ENCODE measurements at regions not wholly inside any gene's neighbourhood (a gene's known extent, or its start where the extent isn't known, plus 50 kb on each side); places are given as distances from the start of the nearest gene placed in this dataset.

GRCh38 chr5:57406641-57407040 is 76.0 kb downstream of the ACTBL2 start:
- ChIA-PET CTCF (no interaction called here), POLR2A (no interaction called here)
- ATAC-seq (no peak), DNase-seq (ENCODE audit: low spot score) (no peak)
- H3K9me3 Mint-ChIP-seq, result no peaks in the 10 kb centered on the region
- H3K27ac Mint-ChIP-seq, result no peak overlapping the region
- H3K4me1 Mint-ChIP-seq, result no peaks in the 10 kb centered on the region
- no peaks in the 10 kb centered on the region for H3K27me3 Mint-ChIP-seq (ENCODE audit: low read depth)
- H3K36me3 Mint-ChIP-seq, result no peaks in the 10 kb centered on the region
- H3K4me3 Mint-ChIP-seq, result no peak overlapping the region
- TF ChIP-seq SOX15 (CRISPR knock-in tag; IDR thresholded peaks at IDR 0.05), result no peak
- no peak for TF ChIP-seq JAZF1 (CRISPR knock-in tag; IDR thresholded peaks at IDR 0.05)
- no peak for TF ChIP-seq ZSCAN18 (CRISPR knock-in tag; IDR thresholded peaks at IDR 0.05)
- TF ChIP-seq FOXP4 (CRISPR knock-in tag; IDR thresholded peaks at IDR 0.05), result no peak
- TF ChIP-seq E2F5 (CRISPR knock-in tag; IDR thresholded peaks at IDR 0.05), result no peak
- no peak for TF ChIP-seq ZNF263 (CRISPR knock-in tag; IDR thresholded peaks at IDR 0.05; ENCODE audit: low read depth)
- TF ChIP-seq ATF6 (CRISPR knock-in tag; IDR thresholded peaks at IDR 0.05), result no peak
- TF ChIP-seq RORB (CRISPR knock-in tag; IDR thresholded peaks at IDR 0.05), result no peak
- TF ChIP-seq RELA (CRISPR knock-in tag; IDR thresholded peaks at IDR 0.05; ENCODE audit: borderline replicate concordance), result no peak
- TF ChIP-seq ZNF281 (CRISPR knock-in tag; IDR thresholded peaks at IDR 0.05), result no peak
- TF ChIP-seq MYBL2 (CRISPR knock-in tag; IDR thresholded peaks at IDR 0.05), result no peak
- no peak for TF ChIP-seq E2F4 (CRISPR knock-in tag; IDR thresholded peaks at IDR 0.05; ENCODE audit: borderline replicate concordance, low read depth)
- no peak for TF ChIP-seq ZNF532 (CRISPR knock-in tag; IDR thresholded peaks at IDR 0.05; ENCODE audit: borderline replicate concordance)
- no peak for TF ChIP-seq IRF2 (CRISPR knock-in tag; IDR thresholded peaks at IDR 0.05; ENCODE audit: borderline replicate concordance, low read depth)
- TF ChIP-seq PRDM15 (CRISPR knock-in tag; IDR thresholded peaks at IDR 0.05), result no peak

Data from WTC11 (cell line).